Pons (tissue), 1 donor: ENCODE measurements at regions not wholly inside any gene's neighbourhood (a gene's known extent, or its start where the extent isn't known, plus 50 kb on each side); places are given as distances from the start of the nearest gene placed in this dataset.
"Not testable (repeated sequence)": the region's sequence is repeated elsewhere in the genome, so short reads cannot be mapped to it uniquely, and the experiment has no call there.

Source experiments
- DNase-seq: peaks from one replicate; pipeline ENCODE4 v3.0.0-alpha.2; 2016; ENCODE audit warnings: low spot score

DNA sequence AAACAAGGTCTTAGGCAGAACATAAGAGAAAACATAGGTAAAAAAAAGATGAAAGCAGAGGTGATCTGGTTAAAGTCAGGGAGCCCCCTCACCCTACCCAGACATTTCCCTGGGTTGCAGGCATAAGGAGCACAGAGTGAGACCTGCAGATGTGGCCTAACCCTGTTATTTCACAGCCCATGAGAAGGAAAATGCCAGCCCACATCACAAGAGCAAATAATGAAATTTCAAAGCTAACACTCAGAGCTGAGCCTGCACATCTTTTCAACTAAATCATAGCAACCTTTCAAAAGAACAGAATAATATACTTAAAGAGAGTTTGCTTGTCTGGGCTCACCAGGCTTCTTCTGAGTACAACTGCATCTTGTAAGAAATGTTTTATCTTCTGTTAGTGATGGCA, 295.4 kb downstream of the RPAP3 start:
- DNase-seq: no peak

DNA sequence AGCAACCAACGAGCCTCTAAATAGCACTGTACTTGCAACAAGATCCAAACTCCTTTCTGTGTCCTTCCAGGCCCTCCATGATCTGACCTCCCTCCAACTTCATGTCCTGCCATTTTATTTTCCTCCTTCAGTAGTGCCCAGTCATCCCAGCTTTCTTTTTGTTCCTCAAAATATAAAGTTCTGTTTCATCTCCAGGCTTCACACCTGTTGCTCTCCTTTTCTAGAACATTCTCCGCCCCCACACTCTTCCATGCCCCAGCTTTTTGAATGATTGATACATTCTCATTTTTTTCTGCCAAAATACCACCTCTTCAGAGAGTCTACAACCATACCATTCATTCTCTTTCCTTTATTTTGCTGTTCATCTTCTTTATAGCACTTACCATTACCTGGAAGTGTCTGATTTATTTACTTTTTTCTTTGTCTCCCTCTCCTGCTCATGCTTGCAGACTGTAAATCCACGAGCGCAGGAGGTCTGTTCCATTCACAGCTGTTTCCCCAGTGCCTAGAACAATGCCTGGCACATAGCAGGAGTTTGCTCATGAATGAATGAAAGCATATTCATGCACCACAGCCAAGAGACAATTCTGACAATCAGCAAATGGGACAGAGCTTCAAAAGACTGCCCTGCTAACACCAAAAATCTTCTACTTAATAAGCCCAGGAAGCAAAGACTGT, 296.4 kb downstream of the RPAP3 start:
- no peak for DNase-seq

DNA sequence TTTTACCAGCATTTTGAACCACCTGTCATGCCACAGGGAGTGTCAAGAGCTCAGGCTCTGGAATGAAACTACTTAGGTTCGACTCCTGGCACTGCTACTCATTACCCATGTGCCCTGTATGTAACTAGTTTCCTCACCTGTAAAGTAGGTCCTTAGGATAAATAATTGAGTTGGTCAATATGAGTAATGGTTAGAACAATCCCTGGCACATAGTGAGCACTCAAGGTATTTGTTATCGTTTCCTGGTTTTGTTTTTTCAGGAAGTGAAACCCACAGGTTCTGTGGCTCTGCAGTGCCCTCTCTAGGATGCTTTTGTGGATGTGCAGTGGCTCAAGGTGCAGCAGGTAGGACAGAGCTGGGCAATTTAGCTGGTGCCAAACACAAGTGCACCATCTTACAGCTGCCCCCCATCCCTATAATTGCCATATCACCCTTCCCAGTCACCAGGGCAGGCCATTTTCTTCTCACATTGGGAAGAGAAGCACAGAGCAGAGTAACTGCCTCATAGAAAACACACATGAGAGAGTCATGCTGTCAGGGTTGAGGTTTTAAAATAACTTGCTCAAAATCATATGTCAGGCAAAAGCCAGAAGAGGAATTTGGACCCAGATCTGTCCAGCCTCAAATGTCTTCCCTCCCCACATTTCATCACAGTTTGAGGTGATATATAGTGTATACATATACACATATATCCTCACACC, 297.5 kb downstream of the RPAP3 start:
- no peak for DNase-seq

DNA sequence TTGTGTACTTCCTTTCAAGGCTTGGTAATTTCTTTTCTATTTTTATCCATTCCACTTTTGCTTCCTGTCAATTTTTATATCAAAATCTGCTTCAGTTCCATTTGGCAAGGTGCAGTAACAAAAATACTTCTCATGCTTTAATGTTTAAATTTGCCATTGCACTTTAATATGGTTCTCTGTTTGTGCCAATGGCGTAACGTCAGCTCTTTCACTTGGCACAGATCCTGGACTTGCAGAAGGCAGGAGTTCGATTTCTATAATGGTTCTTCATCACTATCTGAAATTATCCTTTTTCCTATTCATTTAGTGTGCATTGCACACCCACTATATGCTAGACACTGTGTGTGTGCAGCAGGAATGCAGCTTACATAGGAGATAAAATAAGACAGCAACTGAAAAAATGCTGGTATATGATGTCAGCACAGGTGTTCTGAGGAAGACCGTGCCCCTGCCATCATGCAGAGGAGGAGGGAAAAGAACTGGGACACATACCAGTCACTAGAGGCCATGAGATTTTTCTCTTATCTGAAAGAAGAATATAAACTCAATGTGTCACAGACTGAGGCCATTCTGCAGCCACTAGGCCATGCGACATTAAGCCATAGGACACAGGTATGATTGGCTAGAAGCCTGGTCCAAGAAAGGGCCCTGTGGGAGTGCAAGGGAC, 298.2 kb downstream of the RPAP3 start:
- no peak for DNase-seq

DNA sequence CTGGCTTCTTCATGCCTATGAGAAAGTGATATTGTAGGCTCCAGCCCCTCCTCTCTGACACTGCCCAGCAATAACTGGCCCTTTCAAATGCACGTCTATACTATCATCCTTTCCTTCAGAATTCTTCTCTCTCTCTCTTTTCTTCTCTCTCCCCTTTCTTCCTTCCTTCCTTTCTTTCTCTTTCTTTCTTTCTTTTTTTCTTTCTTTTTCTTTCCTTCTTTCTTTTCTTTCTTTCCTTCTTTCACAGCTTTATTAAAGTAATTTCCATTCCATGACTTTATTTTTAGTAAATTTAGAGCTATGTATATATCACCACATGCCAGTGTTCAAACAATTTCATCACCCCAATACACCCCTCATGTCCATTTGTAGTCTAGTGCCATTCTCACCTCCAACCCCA, 302.1 kb downstream of the RPAP3 start:
- DNase-seq: no peak

DNA sequence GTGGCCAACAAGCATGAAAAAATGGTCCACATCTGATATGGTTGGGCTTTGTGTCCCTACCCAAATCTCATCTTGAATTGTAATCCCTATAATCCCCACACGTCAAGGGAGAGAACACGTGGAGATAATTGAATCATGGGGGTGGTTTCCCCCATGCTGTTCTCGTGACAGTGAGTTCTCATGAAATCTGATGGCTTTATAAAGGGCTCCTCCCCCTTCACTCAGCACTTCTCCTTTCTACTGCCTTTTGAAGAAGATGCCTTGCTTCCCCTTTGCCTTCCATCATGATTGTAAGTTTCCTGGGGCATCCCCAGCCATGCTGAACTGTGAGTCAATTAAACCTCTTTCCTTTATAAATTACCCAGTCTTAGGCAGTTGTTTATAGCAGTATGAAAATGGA, 304.6 kb downstream of the RPAP3 start:
- DNase-seq: not testable (repeated sequence)

DNA sequence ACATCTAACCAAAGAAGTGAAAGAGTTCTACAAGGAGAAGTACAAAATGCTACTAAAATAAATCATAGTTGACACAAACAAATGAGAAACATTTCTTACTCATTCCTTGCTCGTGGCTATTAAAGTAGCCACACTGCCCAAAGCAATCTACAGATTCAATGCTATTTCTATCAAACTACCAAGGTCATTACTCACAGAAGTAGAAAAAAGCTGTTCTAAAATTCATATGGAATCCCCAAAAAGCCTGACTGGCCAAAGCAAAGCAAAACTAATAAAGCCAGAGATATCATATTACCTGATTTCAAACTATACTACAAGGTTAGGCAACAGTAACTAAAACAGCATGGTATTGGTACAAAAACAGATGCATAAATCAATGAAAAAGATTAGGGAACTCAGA, 305.6 kb downstream of the RPAP3 start:
- DNase-seq: no peak

DNA sequence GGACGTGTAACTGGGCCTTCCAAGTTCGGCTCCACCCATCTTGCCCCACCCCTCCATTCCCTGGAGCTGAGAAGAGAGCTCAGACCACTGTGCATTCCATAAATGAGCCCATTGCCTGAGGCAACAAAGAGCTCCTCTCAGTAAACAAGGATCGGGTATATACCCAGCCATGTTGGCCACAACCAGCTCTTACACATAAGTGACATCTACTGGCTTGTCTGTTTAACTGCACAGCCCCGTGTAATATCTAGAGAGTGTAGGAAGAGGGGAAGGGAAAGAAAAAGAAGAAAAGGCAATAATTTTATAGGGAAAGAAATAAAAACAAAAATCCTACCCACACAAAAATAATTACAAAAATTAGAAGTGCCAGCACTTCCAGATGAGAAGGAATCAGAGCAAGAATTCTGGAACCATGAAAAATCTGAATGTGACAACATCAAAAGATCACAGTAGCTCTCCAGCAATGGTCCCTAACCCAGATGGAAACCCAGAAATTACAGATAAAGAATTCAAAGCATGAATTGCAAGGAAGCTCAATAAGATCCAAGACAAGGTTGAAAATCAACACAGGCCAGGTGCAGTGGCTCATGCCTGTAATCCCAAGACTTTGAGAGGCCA, 308.1 kb downstream of the RPAP3 start:
- DNase-seq: no peak

DNA sequence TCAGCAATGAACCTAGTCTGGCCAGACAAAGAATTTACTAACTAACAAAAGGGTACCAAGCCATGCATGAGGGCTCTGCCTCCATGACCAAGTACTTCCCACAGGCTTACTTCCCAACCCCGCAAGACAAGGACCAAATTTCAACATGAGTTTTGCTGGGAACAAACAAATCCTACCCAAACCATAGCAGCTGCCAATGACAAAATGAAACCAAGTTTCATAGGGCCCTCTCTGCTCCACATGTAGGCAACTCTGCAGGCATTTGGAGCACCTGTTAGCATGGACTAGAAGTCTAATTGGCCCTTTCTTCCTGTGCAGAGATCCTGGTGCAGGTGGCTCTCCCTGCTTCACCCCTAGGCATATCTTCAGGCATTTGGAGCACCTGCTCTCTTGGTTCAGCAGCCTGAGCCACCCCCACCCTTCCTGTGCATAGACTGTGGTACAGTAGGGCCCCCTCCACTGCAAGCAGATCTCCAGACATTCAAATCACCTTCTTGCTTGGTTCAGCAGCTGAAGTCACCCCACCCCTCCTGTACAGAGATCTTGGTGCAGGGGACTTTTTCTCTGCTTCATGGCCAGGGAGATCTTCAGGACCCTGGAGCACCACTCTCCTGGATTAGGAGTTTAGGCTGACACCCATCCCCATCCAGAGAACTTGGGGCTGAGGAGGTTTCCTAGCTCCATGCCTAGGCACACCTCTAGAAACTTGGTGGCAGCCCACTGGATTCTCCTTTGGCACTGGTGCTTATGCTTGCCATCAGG, 308.7 kb downstream of the RPAP3 start:
- no peak for DNase-seq

DNA sequence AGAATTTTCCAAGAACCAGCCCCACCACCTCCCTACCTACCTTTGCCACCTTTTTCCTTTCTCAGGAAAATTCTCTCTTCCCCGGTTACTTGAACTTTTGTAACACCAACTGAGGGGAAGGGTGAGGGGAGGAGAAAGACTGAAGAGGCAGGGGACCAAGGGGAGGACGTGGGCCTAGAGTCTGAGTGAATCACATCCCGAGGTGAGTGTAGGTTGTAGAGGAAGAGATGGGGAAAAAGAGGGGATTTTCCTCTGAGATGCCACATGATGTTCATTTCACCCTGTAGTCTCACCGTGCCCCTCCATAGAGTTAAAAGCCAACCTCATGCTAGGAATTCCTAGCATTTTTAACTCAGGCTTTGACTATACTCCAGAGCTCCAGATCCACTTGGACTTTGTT, 311.8 kb downstream of the RPAP3 start:
- DNase-seq: no peak

DNA sequence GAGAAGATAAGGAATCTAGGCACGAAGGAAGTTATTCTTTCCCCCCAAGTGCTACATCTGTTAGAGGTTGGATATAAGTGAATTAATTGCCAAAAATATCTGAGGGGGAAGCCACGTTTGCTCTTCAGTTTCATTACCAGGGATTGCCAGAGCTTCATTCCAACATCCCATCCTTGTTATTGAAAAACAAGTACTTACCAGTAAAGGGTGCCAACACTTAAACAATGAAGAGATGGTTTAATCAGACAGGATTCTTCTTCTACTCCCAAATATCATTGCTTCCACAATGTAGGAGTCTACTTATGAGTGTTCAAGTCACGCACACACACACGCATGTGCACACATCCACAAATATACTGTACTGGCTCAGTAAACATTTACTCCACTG, 312.4 kb downstream of the RPAP3 start:
- DNase-seq: no peak

DNA sequence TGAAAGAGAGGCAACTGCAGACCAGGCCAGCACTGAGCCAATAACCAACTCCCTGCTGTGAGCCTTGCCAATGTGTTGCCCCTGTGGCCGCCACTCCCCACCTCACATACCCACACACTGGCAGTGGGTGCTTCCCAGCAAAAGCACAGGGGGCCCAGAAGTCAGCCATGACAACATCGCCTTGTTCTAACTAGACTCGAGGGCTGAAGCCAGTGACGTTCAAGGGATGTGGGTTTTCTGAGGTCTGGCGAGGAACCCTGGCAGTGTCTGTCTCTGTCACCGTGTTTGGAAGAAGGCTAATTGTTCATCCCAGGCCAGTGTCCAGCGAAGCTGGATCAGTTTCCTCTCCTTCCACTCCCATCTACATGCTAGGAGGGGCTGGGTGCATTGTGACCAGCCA, 311.8 kb upstream of the AMIGO2 start:
- no peak for DNase-seq

DNA sequence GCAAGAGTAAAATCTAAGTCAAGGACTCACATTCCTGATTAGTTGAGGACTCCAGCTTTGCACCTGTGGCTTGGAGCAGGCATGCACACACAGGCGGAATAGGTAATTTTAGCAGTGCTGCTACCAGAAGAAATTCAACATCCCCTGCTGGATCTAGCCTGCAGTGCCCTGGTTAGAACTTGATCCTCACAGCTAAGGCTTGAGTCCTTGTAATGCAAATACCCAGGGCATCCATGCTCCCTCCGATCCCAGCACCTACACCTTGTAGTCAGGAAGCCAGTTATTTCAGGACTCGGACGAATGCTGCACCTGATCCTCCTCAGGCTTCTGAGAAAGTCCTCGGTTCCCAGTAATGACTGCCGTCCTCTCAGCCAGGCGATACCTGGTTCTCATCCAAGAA, 309.0 kb upstream of the AMIGO2 start:
- DNase-seq: no peak

DNA sequence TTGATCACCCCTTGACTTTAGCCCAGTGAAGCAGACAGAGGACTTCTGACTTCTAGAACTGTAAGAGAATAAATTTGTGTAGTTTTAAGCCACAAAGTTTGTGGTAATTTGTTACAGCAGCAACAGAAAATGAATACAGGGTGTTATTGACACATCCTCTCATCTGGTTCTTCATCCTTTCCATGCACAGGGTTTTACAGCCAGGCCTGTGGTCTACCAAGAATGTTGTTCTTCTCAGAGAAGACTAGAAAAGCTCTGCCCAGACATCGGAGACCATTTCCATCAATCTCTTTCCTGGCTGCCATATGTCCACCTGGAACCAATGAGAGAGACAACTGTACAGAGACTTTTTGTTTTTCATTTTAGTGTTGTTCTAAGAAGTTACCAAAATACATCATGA, 308.2 kb upstream of the AMIGO2 start:
- no peak for DNase-seq

DNA sequence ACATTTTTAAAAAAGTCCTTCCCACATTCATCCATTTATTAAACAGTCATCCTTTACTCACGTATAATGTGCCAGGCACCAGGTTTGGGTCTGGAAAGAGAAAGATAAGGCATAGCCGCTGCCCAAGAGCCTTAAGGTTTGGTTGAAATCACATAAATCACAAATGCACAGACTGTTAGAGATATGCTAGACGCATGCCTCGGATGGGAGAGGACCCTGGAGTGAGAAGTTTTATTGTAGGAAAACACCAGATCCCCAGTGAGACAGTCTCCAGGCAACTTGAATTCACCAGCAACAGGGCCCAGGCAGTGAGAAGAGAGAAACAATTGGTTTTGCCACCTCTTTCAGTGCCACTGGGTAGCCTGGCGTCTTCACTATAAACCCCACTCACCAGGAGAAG, 305.9 kb upstream of the AMIGO2 start:
- no peak for DNase-seq

DNA sequence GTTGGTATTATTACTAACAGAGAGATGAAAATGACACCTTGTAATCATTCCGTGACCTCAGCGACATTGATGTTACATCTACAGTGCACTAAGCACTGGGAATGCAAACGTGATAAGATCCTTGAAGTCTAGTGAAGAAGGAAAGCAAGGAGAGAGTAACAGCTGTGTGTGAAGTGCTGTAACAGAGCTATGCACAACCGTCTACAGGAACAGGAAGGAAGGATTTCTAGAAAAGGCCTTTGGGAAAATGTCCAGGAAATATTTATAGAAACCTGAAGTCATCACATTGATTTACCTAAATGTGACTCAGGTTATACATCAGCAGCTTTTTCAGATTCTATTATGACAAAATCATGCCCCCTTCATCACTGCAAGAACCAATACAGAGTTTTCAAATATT, 304.2 kb upstream of the AMIGO2 start:
- no peak for DNase-seq

DNA sequence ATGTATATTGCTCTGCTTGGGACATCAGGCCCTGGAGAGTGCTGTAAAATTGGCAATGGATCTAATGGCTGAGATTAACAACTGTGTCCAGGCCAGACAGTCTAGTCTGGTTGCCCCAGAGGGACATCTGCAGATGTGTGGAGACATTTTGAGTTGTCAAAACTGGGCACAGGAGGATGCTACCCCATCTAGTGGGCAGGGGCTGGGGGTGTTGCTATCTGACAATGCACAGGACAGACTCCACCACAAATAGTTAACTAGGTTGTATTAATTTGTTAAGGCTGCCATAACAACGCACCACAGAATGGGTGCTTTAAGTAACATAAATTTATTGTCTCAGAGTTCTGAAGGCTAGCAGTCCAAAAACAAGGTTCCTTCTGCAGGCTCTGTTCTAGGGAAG, 302.5 kb upstream of the AMIGO2 start:
- DNase-seq: no peak

DNA sequence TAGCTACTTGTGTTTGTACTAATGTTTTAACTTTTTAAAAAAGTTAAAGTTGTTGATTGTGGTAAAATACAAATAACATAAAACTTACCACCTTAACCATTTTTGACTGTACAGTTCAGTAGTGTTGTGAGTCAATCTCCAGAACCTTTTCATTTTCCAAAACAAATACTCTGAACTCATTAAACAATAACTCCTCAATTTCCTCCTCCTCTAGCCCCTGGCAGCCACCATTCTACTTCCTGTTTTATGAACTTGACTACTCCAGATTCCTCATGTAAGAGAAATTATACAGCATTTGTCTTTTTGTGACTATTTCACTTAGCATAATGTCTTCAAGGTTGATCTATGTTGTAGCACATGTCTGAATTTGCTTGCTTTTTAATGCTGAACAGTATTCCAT, 299.1 kb upstream of the AMIGO2 start:
- no peak for DNase-seq

DNA sequence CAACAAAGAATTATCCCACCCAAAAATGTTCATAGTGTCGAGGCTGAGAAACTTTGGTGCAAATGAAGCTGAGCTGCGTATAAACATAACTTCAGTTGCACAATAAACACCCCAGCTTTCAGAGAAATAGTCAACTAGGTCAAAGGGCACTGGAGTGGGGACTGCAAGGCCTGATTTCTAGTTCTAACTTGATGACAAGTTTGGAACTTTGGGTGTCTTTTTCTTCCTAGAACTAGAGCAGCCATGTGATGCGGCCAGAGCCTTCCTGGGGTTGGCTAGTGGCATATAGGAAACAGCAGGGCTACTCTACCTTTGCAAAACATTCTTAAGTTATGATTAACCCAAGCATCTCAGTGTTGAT, 298.4 kb upstream of the AMIGO2 start:
- DNase-seq: no peak

DNA sequence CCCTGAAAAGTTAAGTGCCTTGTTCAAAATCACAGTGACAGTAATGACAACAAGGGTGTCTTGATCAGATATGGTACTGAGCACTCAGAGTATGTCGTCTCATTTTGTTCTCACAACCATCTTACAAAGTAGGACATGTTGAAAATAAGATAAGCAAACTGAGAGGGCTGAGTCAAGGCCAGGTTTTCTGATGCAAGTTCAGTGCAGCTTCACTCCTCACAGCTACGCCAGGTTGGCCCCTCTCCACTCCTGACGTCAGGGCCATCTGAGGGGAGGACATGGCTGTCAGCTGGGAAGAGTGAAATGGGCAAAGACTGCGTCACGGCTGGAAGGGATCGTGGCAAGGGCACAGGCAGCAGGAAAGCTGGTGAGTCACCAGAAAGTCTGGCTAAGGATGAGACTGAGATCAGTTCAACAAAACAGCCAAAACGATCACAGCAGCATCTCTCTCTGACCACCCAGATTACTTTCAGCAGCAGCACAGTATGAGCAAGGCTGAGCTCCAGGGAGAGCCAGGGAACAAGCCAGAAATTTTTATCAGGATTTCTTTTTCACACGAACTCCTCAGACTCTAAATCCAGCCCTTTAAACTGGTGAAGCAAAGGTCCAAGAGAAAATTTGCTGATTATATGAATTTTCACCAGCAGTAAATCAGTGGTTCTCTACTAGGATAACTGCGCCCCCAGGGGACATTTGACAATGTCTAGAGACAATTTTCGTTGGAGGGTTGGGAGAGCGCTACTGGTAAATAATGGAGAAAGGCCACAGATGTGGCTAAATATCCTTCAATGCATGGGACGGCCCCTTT, 297.9 kb upstream of the AMIGO2 start:
- DNase-seq: peak; percentile 38

DNA sequence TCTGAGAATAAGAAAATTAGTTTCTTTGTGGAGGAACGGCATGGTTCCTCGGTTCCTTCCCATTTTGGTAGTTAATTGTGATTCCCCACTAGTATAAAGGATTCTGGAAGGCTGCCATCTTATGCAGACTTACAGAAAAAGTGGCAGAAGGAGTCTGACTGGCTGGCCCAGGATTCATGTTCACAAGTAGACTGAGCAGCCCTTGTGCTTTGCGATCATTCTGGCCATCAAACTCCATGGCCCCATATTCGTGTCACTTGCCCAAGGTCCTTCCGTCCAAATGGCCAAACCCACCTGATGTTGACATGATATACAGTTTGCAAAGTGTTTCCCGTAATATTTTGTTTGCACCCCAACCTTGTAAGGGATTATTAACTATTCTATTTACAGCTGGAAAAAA, 297.2 kb upstream of the AMIGO2 start:
- no peak for DNase-seq
